PC-9 (cell line): ENCODE measurements at regions not wholly inside any gene's neighbourhood (a gene's known extent, or its start where the extent isn't known, plus 50 kb on each side); places are given as distances from the start of the nearest gene placed in this dataset.

Source experiments
- EZH2 ChIP-seq: fragments of 200-600 bp; sonication (generic); IDR thresholded peaks from 2 replicates; pipeline ENCODE4 v1.8.0; 2017; ENCODE audit warnings: antibody characterized with exemption, low read depth
- TF ChIP-seq, protein P1 (sequence below): fragments of 200-600 bp; sonication (generic); conservative IDR thresholded peaks from 2 replicates; pipeline ENCODE4 v1.6.1; 2017; ENCODE audit warnings: mixed run types, antibody characterized with exemption, mild to moderate bottlenecking, moderate library complexity

DNA sequence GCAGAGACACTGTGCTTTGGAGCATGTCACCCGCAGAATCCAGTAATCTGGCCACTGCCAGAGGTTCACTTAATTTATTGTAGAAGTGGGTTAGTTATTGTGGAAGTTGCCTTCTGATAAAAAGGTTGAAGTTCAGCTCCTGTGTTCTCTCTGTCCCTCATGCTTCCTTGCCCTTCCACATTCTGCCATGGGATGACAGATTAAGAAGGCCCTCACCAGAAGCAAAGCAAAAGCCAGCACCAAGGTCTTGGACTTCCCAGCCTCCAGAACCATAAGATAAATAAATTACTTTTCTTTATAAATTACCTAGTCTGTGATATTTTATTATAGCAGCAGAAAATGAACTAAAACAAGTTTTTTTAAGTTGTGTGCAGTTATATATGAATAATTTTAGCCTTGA lies 145.0 kb upstream of the SH3BP4 start:
- no peak for TF ChIP-seq EZH2
- TF ChIP-seq, protein P1, sequence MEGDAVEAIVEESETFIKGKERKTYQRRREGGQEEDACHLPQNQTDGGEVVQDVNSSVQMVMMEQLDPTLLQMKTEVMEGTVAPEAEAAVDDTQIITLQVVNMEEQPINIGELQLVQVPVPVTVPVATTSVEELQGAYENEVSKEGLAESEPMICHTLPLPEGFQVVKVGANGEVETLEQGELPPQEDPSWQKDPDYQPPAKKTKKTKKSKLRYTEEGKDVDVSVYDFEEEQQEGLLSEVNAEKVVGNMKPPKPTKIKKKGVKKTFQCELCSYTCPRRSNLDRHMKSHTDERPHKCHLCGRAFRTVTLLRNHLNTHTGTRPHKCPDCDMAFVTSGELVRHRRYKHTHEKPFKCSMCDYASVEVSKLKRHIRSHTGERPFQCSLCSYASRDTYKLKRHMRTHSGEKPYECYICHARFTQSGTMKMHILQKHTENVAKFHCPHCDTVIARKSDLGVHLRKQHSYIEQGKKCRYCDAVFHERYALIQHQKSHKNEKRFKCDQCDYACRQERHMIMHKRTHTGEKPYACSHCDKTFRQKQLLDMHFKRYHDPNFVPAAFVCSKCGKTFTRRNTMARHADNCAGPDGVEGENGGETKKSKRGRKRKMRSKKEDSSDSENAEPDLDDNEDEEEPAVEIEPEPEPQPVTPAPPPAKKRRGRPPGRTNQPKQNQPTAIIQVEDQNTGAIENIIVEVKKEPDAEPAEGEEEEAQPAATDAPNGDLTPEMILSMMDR = no peak
